Fibroblast of the aortic adventitia (primary cell): ENCODE measurements at regions not wholly inside any gene's neighbourhood (a gene's known extent, or its start where the extent isn't known, plus 50 kb on each side); places are given as distances from the start of the nearest gene placed in this dataset.
A peak's percentile ranks its signal among the peaks of the same experiment; 100 is the strongest.
"Not testable (repeated sequence)": the region's sequence is repeated elsewhere in the genome, so short reads cannot be mapped to it uniquely, and the experiment has no call there.

ENCODE experiments used
- DNase-seq: peaks from one replicate; pipeline ENCODE4 v3.0.0-alpha.2; 2010; ENCODE audit warnings: low read depth
- H3K4me3 ChIP-seq: 2 replicates; pipeline ENCODE4 v1.5.1; 2011; ENCODE audit warnings: low read depth, mild to moderate bottlenecking, control low read depth, low read length, moderate library complexity
- CTCF ChIP-seq: IDR thresholded peaks from 2 replicates; pipeline ENCODE4 v1.5.1; 2011; ENCODE audit warnings: mild to moderate bottlenecking, low read length, control low read depth, inconsistent platforms; ENCODE audit not compliant: insufficient read depth

GRCh38 chr3:75422101-75422945 is 241.8 kb upstream of the FRG2C start:
- peak; percentile 66 for TF ChIP-seq CTCF
- H3K4me3 ChIP-seq, DNase-seq: not testable (repeated sequence)

GRCh38 chr3:75425379-75425778 is 238.7 kb upstream of the FRG2C start:
- not testable (repeated sequence) for DNase-seq, H3K4me3 ChIP-seq

GRCh38 chr3:75427486-75427885 is 236.6 kb upstream of the FRG2C start:
- not testable (repeated sequence) for H3K4me3 ChIP-seq, DNase-seq

GRCh38 chr3:75427906-75428305 is 236.2 kb upstream of the FRG2C start:
- H3K4me3 ChIP-seq, DNase-seq: not testable (repeated sequence)

- peak; percentile 70 for TF ChIP-seq CTCF
- peak; percentile 72 for DNase-seq
- H3K4me3 ChIP-seq, result not testable (repeated sequence)
Observed at GRCh38 chr3:75429561-75430220, 234.4 kb upstream of the FRG2C start.

- not testable (repeated sequence) for H3K4me3 ChIP-seq, DNase-seq
Observed at GRCh38 chr3:75430406-75430805, 233.7 kb upstream of the FRG2C start.

GRCh38 chr3:75431120-75431519 is 233.0 kb upstream of the FRG2C start:
- H3K4me3 ChIP-seq, DNase-seq: not testable (repeated sequence)

GRCh38 chr3:75432466-75432865 is 231.7 kb upstream of the FRG2C start:
- DNase-seq, result not testable (repeated sequence)

GRCh38 chr3:75432885-75433284 is 231.2 kb upstream of the FRG2C start:
- H3K4me3 ChIP-seq, result not testable (repeated sequence)
- peak; percentile 89 for DNase-seq

More at GRCh38 chr3:75432466-75432865, 231.7 kb upstream of the FRG2C start:
- not testable (repeated sequence) for H3K4me3 ChIP-seq

GRCh38 chr3:75433295-75433694 is 230.8 kb upstream of the FRG2C start:
- DNase-seq, H3K4me3 ChIP-seq: not testable (repeated sequence)

- peak overlapping the region; percentile 68 for H3K4me3 ChIP-seq
- peak; percentile 39 for DNase-seq
Observed at GRCh38 chr3:75434276-75434912, 229.7 kb upstream of the FRG2C start.

- H3K4me3 ChIP-seq, result peak overlapping the region; percentile 68
- DNase-seq, result peak; percentile 98
Observed at GRCh38 chr3:75434913-75435793, 229.0 kb upstream of the FRG2C start.

- peak overlapping the region; percentile 68 for H3K4me3 ChIP-seq
- not testable (repeated sequence) for DNase-seq
Observed at GRCh38 chr3:75435794-75436400, 228.2 kb upstream of the FRG2C start.

- not testable (repeated sequence) for DNase-seq, H3K4me3 ChIP-seq
Observed at GRCh38 chr3:75440986-75441385, 223.1 kb upstream of the FRG2C start.

GRCh38 chr3:75444634-75445033 is 219.5 kb upstream of the FRG2C start:
- H3K4me3 ChIP-seq, DNase-seq: not testable (repeated sequence)
